OCI-LY3 (cell line): ENCODE measurements at regions not wholly inside any gene's neighbourhood (a gene's known extent, or its start where the extent isn't known, plus 50 kb on each side); places are given as distances from the start of the nearest gene placed in this dataset.

Source experiments
- EZH2phosphoT487 ChIP-seq: fragments of 200-600 bp; shearing (Covaris generic); IDR thresholded peaks from 2 replicates; pipeline ENCODE4 v1.6.1; 2018; ENCODE audit warnings: antibody characterized with exemption, mixed run types, low read depth
- TF ChIP-seq, protein P1 (sequence below): fragments of 200-600, 300-600 bp; sonication (generic); IDR thresholded peaks from 2 replicates; pipeline ENCODE4 v1.5.1; 2014; ENCODE audit warnings: antibody characterized with exemption, low read length, low read depth

GRCh38 chr4:28883211-28883610, 1837.0 kb upstream of the PCDH7 start:
- TF ChIP-seq, protein P1, sequence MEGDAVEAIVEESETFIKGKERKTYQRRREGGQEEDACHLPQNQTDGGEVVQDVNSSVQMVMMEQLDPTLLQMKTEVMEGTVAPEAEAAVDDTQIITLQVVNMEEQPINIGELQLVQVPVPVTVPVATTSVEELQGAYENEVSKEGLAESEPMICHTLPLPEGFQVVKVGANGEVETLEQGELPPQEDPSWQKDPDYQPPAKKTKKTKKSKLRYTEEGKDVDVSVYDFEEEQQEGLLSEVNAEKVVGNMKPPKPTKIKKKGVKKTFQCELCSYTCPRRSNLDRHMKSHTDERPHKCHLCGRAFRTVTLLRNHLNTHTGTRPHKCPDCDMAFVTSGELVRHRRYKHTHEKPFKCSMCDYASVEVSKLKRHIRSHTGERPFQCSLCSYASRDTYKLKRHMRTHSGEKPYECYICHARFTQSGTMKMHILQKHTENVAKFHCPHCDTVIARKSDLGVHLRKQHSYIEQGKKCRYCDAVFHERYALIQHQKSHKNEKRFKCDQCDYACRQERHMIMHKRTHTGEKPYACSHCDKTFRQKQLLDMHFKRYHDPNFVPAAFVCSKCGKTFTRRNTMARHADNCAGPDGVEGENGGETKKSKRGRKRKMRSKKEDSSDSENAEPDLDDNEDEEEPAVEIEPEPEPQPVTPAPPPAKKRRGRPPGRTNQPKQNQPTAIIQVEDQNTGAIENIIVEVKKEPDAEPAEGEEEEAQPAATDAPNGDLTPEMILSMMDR: no peak
- no peak for TF ChIP-seq EZH2phosphoT487
